GM12878 (cell line): ENCODE measurements at regions not wholly inside any gene's neighbourhood (a gene's known extent, or its start where the extent isn't known, plus 50 kb on each side); places are given as distances from the start of the nearest gene placed in this dataset.

ENCODE experiments used
- ATAC-seq: fragments of 200-7000 bp; cut with Tn5 transposase; 3 replicates; pipeline ENCODE4 v1.9.1; 2020; ENCODE audit warnings: mild to moderate bottlenecking, moderate library complexity
- BruUV-seq: library from RNA; stranded (reverse); fragments of 400-500 nt; replicated peaks from 2 replicates; lab custom pipeline; 2021; lab: Mats Ljungman, UMichigan
- CTCF ChIA-PET: fragments of 300-600 bp; sonication (Branson Sonifier 250); formaldehyde crosslinking; extraction: SDS; loops from one replicate; lab custom pipeline; 2021; ENCODE audit warnings: inconsistent platforms; lab: Yijun Ruan, JAX
- POLR2A ChIA-PET: fragments of 350-600 bp; formaldehyde crosslinking; extraction: SDS; loops from one replicate; lab custom pipeline; 2021; ENCODE audit warnings: inconsistent platforms; lab: Charles Lee
- RAD21 ChIA-PET: fragments of 300-600 bp; sonication (Branson Sonifier 250); formaldehyde crosslinking; loops from one replicate; lab custom pipeline; 2023; ENCODE audit warnings: antibody characterized with exemption; ENCODE audit not compliant: unreplicated experiment; lab: Charles Lee
- SMC1A ChIA-PET: fragments of 300-600 bp; sonication (Branson Sonifier 250); formaldehyde crosslinking; loops from one replicate; lab custom pipeline; 2023; ENCODE audit not compliant: unreplicated experiment, uncharacterized antibody; lab: Charles Lee
- DNase-seq: peaks from one replicate; pipeline ENCODE4 v3.0.0-alpha.2; 2011; ENCODE audit warnings: low read depth, low spot score
- FAIRE-seq: peaks from 3 replicates; lab custom pipeline; 2011; peaks lifted over from hg19 to GRCh38; lab: Jason Lieb, UNC
- H2AFZ ChIP-seq: 2 replicates; pipeline ENCODE4 v1.6.0; 2011; ENCODE audit warnings: low read depth, low read length, control low read depth; ENCODE audit not compliant: control insufficient read depth
- H3K27ac ChIP-seq: 2 replicates; pipeline ENCODE4 v1.5.1; 2011; ENCODE audit warnings: control low read depth; ENCODE audit not compliant: control insufficient read depth, insufficient read depth
- H3K27me3 ChIP-seq, 2 experiments: replicated peaks in 1 of 2; 2 replicates each; pipeline versions ENCODE4 v1.6.0 to v1.6.1; 2011; ENCODE audit warnings: low read length in 1 of 2; ENCODE audit not compliant: control insufficient read depth in 2 of 2, insufficient read depth in 2 of 2
- H3K36me3 ChIP-seq, 2 experiments: 2 replicates each; pipeline ENCODE4 v1.5.1; 2011; ENCODE audit warnings: low read length in 1 of 2; ENCODE audit not compliant: control insufficient read depth in 2 of 2, insufficient read depth in 2 of 2
- H3K4me1 ChIP-seq: 2 replicates; pipeline ENCODE4 v1.6.1; 2011; ENCODE audit warnings: mild to moderate bottlenecking, low read length, moderate library complexity, mixed read lengths; ENCODE audit not compliant: control insufficient read depth, insufficient read depth
- H3K4me2 ChIP-seq: 2 replicates; pipeline ENCODE4 v1.6.0; 2011; ENCODE audit warnings: control low read depth; ENCODE audit not compliant: control insufficient read depth, insufficient read depth
- H3K4me3 ChIP-seq: fragments of 200-600 bp; sonication (generic); 2 replicates; pipeline ENCODE4 v1.5.1; 2016
- H3K79me2 ChIP-seq: 2 replicates; pipeline ENCODE4 v1.6.0; 2011; ENCODE audit warnings: low read length; ENCODE audit not compliant: control insufficient read depth, insufficient read depth
- H3K9ac ChIP-seq: 2 replicates; pipeline ENCODE4 v1.8.0; 2011; ENCODE audit warnings: low read length, control low read depth, mixed read lengths; ENCODE audit not compliant: control insufficient read depth, insufficient read depth
- H3K9me3 ChIP-seq: replicated peaks from 3 replicates; pipeline ENCODE4 v1.5.1; 2011; ENCODE audit warnings: mild to moderate bottlenecking, low read length; ENCODE audit not compliant: control insufficient read depth, insufficient read depth
- H4K20me1 ChIP-seq: 2 replicates; pipeline ENCODE4 v1.6.0; 2011; ENCODE audit not compliant: control insufficient read depth, insufficient read depth
- ATF7 ChIP-seq: fragments of 450-650 bp; IDR thresholded peaks from 2 replicates; pipeline ENCODE4 v1.6.1; 2016; ENCODE audit warnings: low read depth, mild to moderate bottlenecking
- BMI1 ChIP-seq: fragments of 450-650 bp; IDR thresholded peaks from 2 replicates; pipeline ENCODE4 v1.6.1; 2016; ENCODE audit warnings: mild to moderate bottlenecking, moderate library complexity, borderline replicate concordance
- EP300 ChIP-seq, 2 experiments: fragments of 150-350 bp in 1 of 2; IDR thresholded peaks; 2 replicates each; pipeline ENCODE4 v1.6.1; 2011 to 2012; ENCODE audit warnings: low read depth in 2 of 2, low read length in 2 of 2, borderline replicate concordance in 1 of 2, improper control_type of control experiment in 1 of 2, inconsistent platforms in 1 of 2; ENCODE audit not compliant: control insufficient read depth in 1 of 2
- POU2F2 ChIP-seq: IDR thresholded peaks from 3 replicates; pipeline ENCODE4 v1.6.1; 2011; ENCODE audit warnings: low read depth, mild to moderate bottlenecking, low read length, borderline replicate concordance
- RUNX3 ChIP-seq: IDR thresholded peaks from 2 replicates; pipeline ENCODE4 v1.6.1; 2012; ENCODE audit warnings: low read length, inconsistent platforms
- TARDBP ChIP-seq: IDR thresholded peaks from 2 replicates; pipeline ENCODE4 v1.6.1; 2016; ENCODE audit warnings: borderline replicate concordance
- TCF3 ChIP-seq: IDR thresholded peaks from 2 replicates; pipeline ENCODE4 v1.6.1; 2012; ENCODE audit warnings: low read depth, mild to moderate bottlenecking, low read length, borderline replicate concordance; ENCODE audit not compliant: insufficient read depth
- in situ Hi-C: fragments of 300-500 bp; cut with MboI; formaldehyde crosslinking; loops from 9 replicates; pipeline ENCODE4 v1.14.3; 2018; ENCODE audit warnings: mixed read lengths
- intact Hi-C: fragments of 100-400 bp; cut with micrococcal nuclease; formaldehyde crosslinking; loops from one replicate; pipeline ENCODE4 v1.14.2; 2022; ENCODE audit not compliant: unreplicated experiment
- TF ChIP-seq, protein P1 (sequence below), 3 experiments: IDR thresholded peaks in 2 of 3; conservative IDR thresholded peaks in 1 of 3; 2 replicates each; pipeline ENCODE4 v1.5.1; 2011; ENCODE audit warnings: low read depth in 3 of 3, low read length in 3 of 3, mild to moderate bottlenecking in 3 of 3, control low read depth in 2 of 3, moderate library complexity in 2 of 3, inconsistent platforms in 1 of 3, mixed read lengths in 1 of 3; ENCODE audit not compliant: control insufficient read depth in 2 of 3, insufficient read depth in 1 of 3; ENCODE audit errors: extremely low read depth in 1 of 3
- TF ChIP-seq, protein P2 (sequence below): fragments of 450-650 bp; IDR thresholded peaks from 2 replicates; pipeline ENCODE4 v1.6.1; 2016; ENCODE audit warnings: mild to moderate bottlenecking, moderate library complexity, borderline replicate concordance

DNA sequence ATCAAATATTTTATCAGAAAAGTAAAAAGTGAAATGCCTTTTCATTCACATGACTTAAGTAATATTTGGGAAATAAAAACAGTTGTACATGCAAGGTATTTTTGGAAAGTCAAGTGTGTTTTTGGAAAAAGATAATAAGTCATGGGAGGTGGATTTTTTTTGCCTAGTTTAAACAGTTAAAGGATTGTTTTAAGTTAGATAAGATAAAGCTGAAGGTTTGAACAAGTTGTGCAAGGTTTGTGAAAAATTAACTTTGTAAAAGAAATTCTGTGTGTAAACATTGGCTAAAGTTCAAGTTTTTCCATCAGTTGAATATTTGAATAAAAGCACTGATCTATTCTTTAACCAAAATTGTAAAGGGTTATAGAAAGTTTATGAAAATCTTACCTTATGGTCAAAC, 207.9 kb upstream of the RGPD4 start:
- no TSS peak for BruUV-seq
- Histone ChIP-seq H3K27ac (no peak overlapping the region), H3K79me2 (no peaks in the 10 kb centered on the region), H3K27me3 (no peaks in the 10 kb centered on the region), H3K4me3 (no peak overlapping the region), H3K9me3 (no peaks in the 10 kb centered on the region), H3K4me2 (no peak overlapping the region), H2AFZ (no peak overlapping the region), H4K20me1 (no peaks in the 10 kb centered on the region), H3K4me1 (no peaks in the 10 kb centered on the region), H3K9ac (no peak overlapping the region), H3K36me3 (no peaks in the 10 kb centered on the region)
- TF ChIP-seq, protein P1, sequence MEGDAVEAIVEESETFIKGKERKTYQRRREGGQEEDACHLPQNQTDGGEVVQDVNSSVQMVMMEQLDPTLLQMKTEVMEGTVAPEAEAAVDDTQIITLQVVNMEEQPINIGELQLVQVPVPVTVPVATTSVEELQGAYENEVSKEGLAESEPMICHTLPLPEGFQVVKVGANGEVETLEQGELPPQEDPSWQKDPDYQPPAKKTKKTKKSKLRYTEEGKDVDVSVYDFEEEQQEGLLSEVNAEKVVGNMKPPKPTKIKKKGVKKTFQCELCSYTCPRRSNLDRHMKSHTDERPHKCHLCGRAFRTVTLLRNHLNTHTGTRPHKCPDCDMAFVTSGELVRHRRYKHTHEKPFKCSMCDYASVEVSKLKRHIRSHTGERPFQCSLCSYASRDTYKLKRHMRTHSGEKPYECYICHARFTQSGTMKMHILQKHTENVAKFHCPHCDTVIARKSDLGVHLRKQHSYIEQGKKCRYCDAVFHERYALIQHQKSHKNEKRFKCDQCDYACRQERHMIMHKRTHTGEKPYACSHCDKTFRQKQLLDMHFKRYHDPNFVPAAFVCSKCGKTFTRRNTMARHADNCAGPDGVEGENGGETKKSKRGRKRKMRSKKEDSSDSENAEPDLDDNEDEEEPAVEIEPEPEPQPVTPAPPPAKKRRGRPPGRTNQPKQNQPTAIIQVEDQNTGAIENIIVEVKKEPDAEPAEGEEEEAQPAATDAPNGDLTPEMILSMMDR (IDR thresholded peaks at IDR 0.05 in 2 of 3, conservative IDR thresholded peaks at IDR 0.05 in 1 of 3; ENCODE audit: control insufficient read depth in 2 of 3, extremely low read depth in 1 of 3, insufficient read depth in 1 of 3, low read depth in 3 of 3, low read length in 3 of 3) = no peak
- TF ChIP-seq, protein P2, sequence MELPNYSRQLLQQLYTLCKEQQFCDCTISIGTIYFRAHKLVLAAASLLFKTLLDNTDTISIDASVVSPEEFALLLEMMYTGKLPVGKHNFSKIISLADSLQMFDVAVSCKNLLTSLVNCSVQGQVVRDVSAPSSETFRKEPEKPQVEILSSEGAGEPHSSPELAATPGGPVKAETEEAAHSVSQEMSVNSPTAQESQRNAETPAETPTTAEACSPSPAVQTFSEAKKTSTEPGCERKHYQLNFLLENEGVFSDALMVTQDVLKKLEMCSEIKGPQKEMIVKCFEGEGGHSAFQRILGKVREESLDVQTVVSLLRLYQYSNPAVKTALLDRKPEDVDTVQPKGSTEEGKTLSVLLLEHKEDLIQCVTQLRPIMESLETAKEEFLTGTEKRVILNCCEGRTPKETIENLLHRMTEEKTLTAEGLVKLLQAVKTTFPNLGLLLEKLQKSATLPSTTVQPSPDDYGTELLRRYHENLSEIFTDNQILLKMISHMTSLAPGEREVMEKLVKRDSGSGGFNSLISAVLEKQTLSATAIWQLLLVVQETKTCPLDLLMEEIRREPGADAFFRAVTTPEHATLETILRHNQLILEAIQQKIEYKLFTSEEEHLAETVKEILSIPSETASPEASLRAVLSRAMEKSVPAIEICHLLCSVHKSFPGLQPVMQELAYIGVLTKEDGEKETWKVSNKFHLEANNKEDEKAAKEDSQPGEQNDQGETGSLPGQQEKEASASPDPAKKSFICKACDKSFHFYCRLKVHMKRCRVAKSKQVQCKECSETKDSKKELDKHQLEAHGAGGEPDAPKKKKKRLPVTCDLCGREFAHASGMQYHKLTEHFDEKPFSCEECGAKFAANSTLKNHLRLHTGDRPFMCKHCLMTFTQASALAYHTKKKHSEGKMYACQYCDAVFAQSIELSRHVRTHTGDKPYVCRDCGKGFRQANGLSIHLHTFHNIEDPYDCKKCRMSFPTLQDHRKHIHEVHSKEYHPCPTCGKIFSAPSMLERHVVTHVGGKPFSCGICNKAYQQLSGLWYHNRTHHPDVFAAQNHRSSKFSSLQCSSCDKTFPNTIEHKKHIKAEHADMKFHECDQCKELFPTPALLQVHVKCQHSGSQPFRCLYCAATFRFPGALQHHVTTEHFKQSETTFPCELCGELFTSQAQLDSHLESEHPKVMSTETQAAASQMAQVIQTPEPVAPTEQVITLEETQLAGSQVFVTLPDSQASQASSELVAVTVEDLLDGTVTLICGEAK = no peak
- TF ChIP-seq TCF3 (no peak), ATF7 (no peak), BMI1 (no peak), RUNX3 (no peak), POU2F2 (no peak), TARDBP (no peak), EP300 (IDR thresholded peaks at IDR 0.05; ENCODE audit: borderline replicate concordance in 1 of 2, control insufficient read depth in 1 of 2, low read depth in 2 of 2, low read length in 2 of 2) (no peak)
- no peak for DNase-seq
- ChIA-PET SMC1A (no interaction called here), POLR2A (no interaction called here), RAD21 (no interaction called here), CTCF (no interaction called here)
- in situ Hi-C loops (no loop called here), intact Hi-C loops (no loop called here)
- ATAC-seq = no peak
- no peak for FAIRE-seq
